ENCODE measurements at regions not wholly inside any gene's neighbourhood (a gene's known extent, or its start where the extent isn't known, plus 50 kb on each side); places are given as distances from the start of the nearest gene placed in this dataset.

DNA sequence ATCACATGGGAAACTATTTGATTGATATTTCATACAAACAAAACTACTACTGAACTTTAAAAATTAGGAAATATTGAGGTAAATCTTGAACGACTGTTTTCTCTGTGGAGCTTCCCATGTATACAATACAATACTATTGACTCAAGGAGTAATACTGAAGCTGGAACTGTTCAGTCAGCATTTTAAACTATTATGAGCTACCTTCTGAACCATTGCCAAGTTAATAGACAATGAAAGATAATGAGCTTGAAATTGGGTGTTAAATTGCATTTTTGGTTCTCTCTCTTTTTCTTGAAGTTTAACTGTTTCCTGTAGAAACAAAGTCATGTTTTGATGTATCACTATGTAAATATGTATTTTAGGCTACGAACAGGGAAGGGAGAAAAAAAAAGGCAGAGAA, 569.2 kb downstream of the ZEB2 start:
- Histone ChIP-seq H3K4me3 (replicated peaks in 1 of 3; ENCODE audit: low read depth in 2 of 3, low read length in 3 of 3) (no peak overlapping the region), H2AFZ (ENCODE audit: insufficient read depth, low read depth, low read length, poor library complexity, severe bottlenecking) (no peak overlapping the region), H3K4me2 (replicated peaks; ENCODE audit: extremely low read depth, low read length, poor library complexity, severe bottlenecking) (no peak overlapping the region), H4K20me1 (ENCODE audit: insufficient read depth, low read length) (no peaks in the 10 kb centered on the region), H3K27ac (ENCODE audit: low read depth in 1 of 2, low read length in 2 of 2) (no peak overlapping the region), H3K27me3 (ENCODE audit: control insufficient read depth in 2 of 2, insufficient read depth in 2 of 2, low read length in 2 of 2) (no peaks in the 10 kb centered on the region), H3K9ac (ENCODE audit: insufficient read depth, low read length, poor library complexity, severe bottlenecking) (no peak overlapping the region), H3K36me3 (replicated peaks in 1 of 2; ENCODE audit: control insufficient read depth in 1 of 2, insufficient read depth in 2 of 2, low read length in 2 of 2) (no peaks in the 10 kb centered on the region), H3K9me3 (replicated peaks in 1 of 2; ENCODE audit: control insufficient read depth in 1 of 2, insufficient read depth in 1 of 2, low read length in 2 of 2) (no peaks in the 10 kb centered on the region), H3K4me1 (ENCODE audit: control insufficient read depth in 1 of 2, insufficient read depth in 2 of 2, low read length in 2 of 2) (no peaks in the 10 kb centered on the region), H3K79me2 (ENCODE audit: insufficient read depth, low read length) (no peaks in the 10 kb centered on the region)
- no peak overlapping the region for H3K27ac Mint-ChIP-seq
- H3K9me3 Mint-ChIP-seq, result no peaks in the 10 kb centered on the region
- intact Hi-C loops (cut with micrococcal nuclease), result no loop called here
- WGBS (ENCODE audit: insufficient coverage), result no CpG with 5 or more reads among the region's 2 CpGs
- H3K4me1 Mint-ChIP-seq, result no peaks in the 10 kb centered on the region
- peaks cover 4 to 5% of the 10 kb centered on the region in 2 donors for H3K36me3 Mint-ChIP-seq
- no peaks in the 10 kb centered on the region for H3K27me3 Mint-ChIP-seq (ENCODE audit: low read depth in 3 of 3)
- no peak for DNase-seq
- TF ChIP-seq, protein P1, sequence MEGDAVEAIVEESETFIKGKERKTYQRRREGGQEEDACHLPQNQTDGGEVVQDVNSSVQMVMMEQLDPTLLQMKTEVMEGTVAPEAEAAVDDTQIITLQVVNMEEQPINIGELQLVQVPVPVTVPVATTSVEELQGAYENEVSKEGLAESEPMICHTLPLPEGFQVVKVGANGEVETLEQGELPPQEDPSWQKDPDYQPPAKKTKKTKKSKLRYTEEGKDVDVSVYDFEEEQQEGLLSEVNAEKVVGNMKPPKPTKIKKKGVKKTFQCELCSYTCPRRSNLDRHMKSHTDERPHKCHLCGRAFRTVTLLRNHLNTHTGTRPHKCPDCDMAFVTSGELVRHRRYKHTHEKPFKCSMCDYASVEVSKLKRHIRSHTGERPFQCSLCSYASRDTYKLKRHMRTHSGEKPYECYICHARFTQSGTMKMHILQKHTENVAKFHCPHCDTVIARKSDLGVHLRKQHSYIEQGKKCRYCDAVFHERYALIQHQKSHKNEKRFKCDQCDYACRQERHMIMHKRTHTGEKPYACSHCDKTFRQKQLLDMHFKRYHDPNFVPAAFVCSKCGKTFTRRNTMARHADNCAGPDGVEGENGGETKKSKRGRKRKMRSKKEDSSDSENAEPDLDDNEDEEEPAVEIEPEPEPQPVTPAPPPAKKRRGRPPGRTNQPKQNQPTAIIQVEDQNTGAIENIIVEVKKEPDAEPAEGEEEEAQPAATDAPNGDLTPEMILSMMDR (IDR thresholded peaks at IDR 0.05), result no peak
- no peak overlapping the region for H3K4me3 Mint-ChIP-seq

- no peak overlapping the region for H3K4me3 ChIP-seq (replicated peaks in 1 of 3; ENCODE audit: low read depth in 2 of 3, low read length in 3 of 3)
- peaks cover 5 to 6% of the 10 kb centered on the region in 2 donors for H3K36me3 Mint-ChIP-seq
- H3K9me3 Mint-ChIP-seq, result no peaks in the 10 kb centered on the region
- no peaks in the 10 kb centered on the region for H3K4me1 Mint-ChIP-seq
- no peaks in the 10 kb centered on the region for H3K4me1 ChIP-seq (ENCODE audit: control insufficient read depth in 1 of 2, insufficient read depth in 2 of 2, low read length in 2 of 2)
- no peaks in the 10 kb centered on the region for H3K9me3 ChIP-seq (replicated peaks in 1 of 2; ENCODE audit: control insufficient read depth in 1 of 2, insufficient read depth in 1 of 2, low read length in 2 of 2)
- no CpG with 5 or more reads among the region's 3 CpGs for WGBS (ENCODE audit: insufficient coverage)
- no peak overlapping the region for H3K9ac ChIP-seq (ENCODE audit: insufficient read depth, low read length, poor library complexity, severe bottlenecking)
- H3K27me3 Mint-ChIP-seq (ENCODE audit: low read depth in 3 of 3), result peaks cover 0 to 3% (median 0%) of the 10 kb centered on the region in 3 donors
- TF ChIP-seq, protein P1 (IDR thresholded peaks at IDR 0.05), result no peak
- H3K27me3 ChIP-seq (ENCODE audit: control insufficient read depth in 2 of 2, insufficient read depth in 2 of 2, low read length in 2 of 2), result no peaks in the 10 kb centered on the region
- no peak overlapping the region for H3K4me2 ChIP-seq (replicated peaks; ENCODE audit: extremely low read depth, low read length, poor library complexity, severe bottlenecking)
- no peak overlapping the region for H2AFZ ChIP-seq (ENCODE audit: insufficient read depth, low read depth, low read length, poor library complexity, severe bottlenecking)
- no peak overlapping the region for H3K4me3 Mint-ChIP-seq
- no peaks in the 10 kb centered on the region for H3K79me2 ChIP-seq (ENCODE audit: insufficient read depth, low read length)
- H4K20me1 ChIP-seq (ENCODE audit: insufficient read depth, low read length), result no peaks in the 10 kb centered on the region
- no peak for DNase-seq
- no peak overlapping the region for H3K27ac ChIP-seq (ENCODE audit: low read depth in 1 of 2, low read length in 2 of 2)
- no peaks in the 10 kb centered on the region for H3K36me3 ChIP-seq (replicated peaks in 1 of 2; ENCODE audit: control insufficient read depth in 1 of 2, insufficient read depth in 2 of 2, low read length in 2 of 2)
- no peak overlapping the region for H3K27ac Mint-ChIP-seq
- intact Hi-C loops (cut with micrococcal nuclease), result no loop called here
These were observed 570.6 kb downstream of the ZEB2 start for GRCh38 chr2:143949121-143949848.

Measured in CD14-positive monocyte (primary cell).